IMR-90 (cell line): ENCODE measurements at regions not wholly inside any gene's neighbourhood (a gene's known extent, or its start where the extent isn't known, plus 50 kb on each side); places are given as distances from the start of the nearest gene placed in this dataset.

Experiments
- ATAC-seq: fragments of 200-7000 bp; cut with Tn5 transposase; 2 replicates; pipeline ENCODE4 v1.9.1; 2020; ENCODE audit warnings: low read depth, mild to moderate bottlenecking, moderate library complexity
- BruUV-seq: library from RNA; stranded (reverse); fragments of 400-500 nt; replicated peaks from 2 replicates; lab custom pipeline; 2021; lab: Mats Ljungman, UMichigan
- CTCF ChIA-PET: fragments of 300-600 bp; formaldehyde crosslinking; extraction: SDS; loops from one replicate; lab custom pipeline; 2021; ENCODE audit warnings: antibody characterized with exemption; lab: Yijun Ruan, JAX
- POLR2A ChIA-PET: fragments of 300-600 bp; sonication (Branson Sonifier 250); formaldehyde crosslinking; loops from one replicate; lab custom pipeline; 2022; ENCODE audit warnings: antibody characterized with exemption; ENCODE audit not compliant: unreplicated experiment; lab: Charles Lee
- DNase-seq: peaks from one replicate; pipeline ENCODE4 v3.0.0; 2013
- H2AFZ ChIP-seq: replicated peaks from 2 replicates; pipeline ENCODE3; 2013; ENCODE audit warnings: low read length, mild to moderate bottlenecking; ENCODE audit not compliant: poor library complexity
- H2AK5ac ChIP-seq: 2 replicates; pipeline ENCODE4 v1.6.1; 2013; ENCODE audit warnings: low read depth, low read length, inconsistent platforms
- H2AK9ac ChIP-seq: replicated peaks from 2 replicates; pipeline ENCODE3; 2013; ENCODE audit warnings: mild to moderate bottlenecking, low read depth, low read length, moderate library complexity; ENCODE audit not compliant: poor library complexity
- H2BK120ac ChIP-seq: 2 replicates; pipeline ENCODE4 v1.6.1; 2013; ENCODE audit warnings: low read depth, low read length, inconsistent platforms
- H2BK15ac ChIP-seq: 3 replicates; pipeline ENCODE4 v1.6.1; 2013; ENCODE audit warnings: low read depth, low read length, inconsistent platforms
- H2BK20ac ChIP-seq: 2 replicates; pipeline ENCODE4 v1.6.1; 2013; ENCODE audit warnings: low read depth, mild to moderate bottlenecking, inconsistent platforms, low read length, moderate library complexity
- H2BK5ac ChIP-seq: 2 replicates; pipeline ENCODE4 v1.6.1; 2013; ENCODE audit warnings: mild to moderate bottlenecking, low read depth, low read length, inconsistent platforms; ENCODE audit not compliant: poor library complexity, severe bottlenecking
- H3K14ac ChIP-seq: replicated peaks from 2 replicates; pipeline ENCODE4 v1.6.1; 2013; ENCODE audit warnings: low read depth, low read length, inconsistent platforms
- H3K18ac ChIP-seq: 2 replicates; pipeline ENCODE4 v1.6.1; 2013; ENCODE audit warnings: low read depth, low read length, control low read depth
- H3K23ac ChIP-seq: 2 replicates; pipeline ENCODE4 v1.6.1; 2013; ENCODE audit warnings: low read depth, low read length, inconsistent platforms
- H3K27ac ChIP-seq: 2 replicates; pipeline ENCODE4 v1.5.1; 2013; ENCODE audit warnings: mild to moderate bottlenecking, control low read depth, low read length; ENCODE audit not compliant: insufficient read depth
- H3K27me3 ChIP-seq: 2 replicates; pipeline ENCODE4 v1.6.1; 2013; ENCODE audit warnings: low read length; ENCODE audit not compliant: control insufficient read depth, insufficient read depth
- H3K36me3 ChIP-seq: 2 replicates; pipeline ENCODE4 v1.6.1; 2013; ENCODE audit warnings: low read length, mixed read lengths; ENCODE audit not compliant: control insufficient read depth, insufficient read depth
- H3K4ac ChIP-seq: 2 replicates; pipeline ENCODE4 v1.6.1; 2013; ENCODE audit warnings: low read depth, low read length, inconsistent platforms
- H3K4me1 ChIP-seq: 2 replicates; pipeline ENCODE4 v1.6.1; 2013; ENCODE audit warnings: low read length, mixed read lengths; ENCODE audit not compliant: control insufficient read depth, insufficient read depth
- H3K4me2 ChIP-seq: 2 replicates; pipeline ENCODE4 v1.6.1; 2013; ENCODE audit warnings: low read depth, mild to moderate bottlenecking, control low read depth, low read length, moderate library complexity
- H3K4me3 ChIP-seq: 2 replicates; pipeline ENCODE4 v1.5.1; 2013; ENCODE audit warnings: low read depth, mild to moderate bottlenecking, control low read depth, low read length, moderate library complexity; ENCODE audit not compliant: insufficient read depth
- H3K56ac ChIP-seq: 2 replicates; pipeline ENCODE4 v1.6.1; 2013; ENCODE audit warnings: low read length, inconsistent platforms; ENCODE audit not compliant: insufficient read depth; ENCODE audit errors: extremely low read depth
- H3K79me1 ChIP-seq, 2 experiments: 2 replicates each; pipeline ENCODE4 v1.6.1; 2013; ENCODE audit warnings: low read length in 2 of 2, inconsistent platforms in 1 of 2, low read depth in 1 of 2
- H3K9ac ChIP-seq: 2 replicates; pipeline ENCODE4 v1.6.1; 2013; ENCODE audit warnings: low read depth, low read length, control low read depth
- H3K9me1 ChIP-seq: 2 replicates; pipeline ENCODE4 v1.6.1; 2013; ENCODE audit warnings: low read length, inconsistent platforms; ENCODE audit not compliant: insufficient read depth
- H3K9me3 ChIP-seq: 2 replicates; pipeline ENCODE4 v1.6.1; 2013; ENCODE audit warnings: low read length; ENCODE audit not compliant: control insufficient read depth, insufficient read depth
- H4K20me1 ChIP-seq: 2 replicates; pipeline ENCODE4 v1.6.1; 2013; ENCODE audit warnings: low read length, inconsistent platforms; ENCODE audit not compliant: insufficient read depth
- H4K5ac ChIP-seq: 2 replicates; pipeline ENCODE4 v1.6.1; 2013; ENCODE audit warnings: mild to moderate bottlenecking, low read depth, low read length, control low read depth
- H4K8ac ChIP-seq, 2 experiments: 2 replicates each; pipeline ENCODE4 v1.6.1; 2013; ENCODE audit warnings: low read depth in 2 of 2, low read length in 2 of 2, control low read depth in 1 of 2, inconsistent platforms in 1 of 2
- H4K91ac ChIP-seq: 2 replicates; pipeline ENCODE4 v1.6.1; 2013; ENCODE audit warnings: low read depth, low read length, inconsistent platforms; ENCODE audit not compliant: insufficient read depth
- BHLHE40 ChIP-seq: fragments of 150-350 bp; IDR thresholded peaks from 2 replicates; pipeline ENCODE4 v1.6.1; 2016; ENCODE audit warnings: mild to moderate bottlenecking, low read depth, low read length
- CEBPB ChIP-seq: IDR thresholded peaks from 2 replicates; pipeline ENCODE4 v1.6.1; 2012; ENCODE audit warnings: low read depth, low read length, improper control_type of control experiment
- CHD1 ChIP-seq: IDR thresholded peaks from 2 replicates; pipeline ENCODE4 v1.6.1; 2012; ENCODE audit warnings: low read depth, low read length, improper control_type of control experiment
- FOS ChIP-seq: fragments of 150-350 bp; IDR thresholded peaks from 2 replicates; pipeline ENCODE4 v1.6.1; 2016; ENCODE audit warnings: low read depth, low read length
- MAFK ChIP-seq: IDR thresholded peaks from 2 replicates; pipeline ENCODE4 v1.6.1; 2012; ENCODE audit warnings: low read depth, low read length, improper control_type of control experiment
- MAZ ChIP-seq: IDR thresholded peaks from 2 replicates; pipeline ENCODE4 v1.6.1; 2012; ENCODE audit warnings: low read depth, mild to moderate bottlenecking, low read length, improper control_type of control experiment, moderate library complexity, borderline replicate concordance
- MXI1 ChIP-seq: IDR thresholded peaks from 2 replicates; pipeline ENCODE4 v1.6.1; 2012; ENCODE audit warnings: low read depth, mild to moderate bottlenecking, low read length, moderate library complexity, borderline replicate concordance
- NFE2L2 ChIP-seq: fragments of 150-350 bp; IDR thresholded peaks from 2 replicates; pipeline ENCODE4 v1.6.1; 2016; ENCODE audit warnings: low read depth, mild to moderate bottlenecking, low read length
- POLR2A ChIP-seq: IDR thresholded peaks from 2 replicates; pipeline ENCODE4 v1.6.1; 2012; ENCODE audit warnings: mild to moderate bottlenecking, low read depth, low read length
- RAD21 ChIP-seq: IDR thresholded peaks from 2 replicates; pipeline ENCODE4 v1.6.1; 2012; ENCODE audit warnings: low read length, improper control_type of control experiment
- RCOR1 ChIP-seq: IDR thresholded peaks from 2 replicates; pipeline ENCODE4 v1.6.1; 2012; ENCODE audit warnings: mild to moderate bottlenecking, low read length, improper control_type of control experiment; ENCODE audit not compliant: insufficient replicate concordance
- RFX5 ChIP-seq: IDR thresholded peaks from 2 replicates; pipeline ENCODE4 v1.8.0; 2012; ENCODE audit warnings: low read depth, mild to moderate bottlenecking, low read length, moderate library complexity
- SMC3 ChIP-seq: fragments of 150-350 bp; IDR thresholded peaks from 2 replicates; pipeline ENCODE4 v1.6.1; 2016; ENCODE audit warnings: low read depth, mild to moderate bottlenecking, antibody characterized with exemption, low read length, moderate library complexity
- WGBS, 2 experiments: methylation state at CpG; one replicate each; pipeline versions ENCODE4 v1.1.5 to v1.1.7; 2013; ENCODE audit warnings: missing lambda C conversion rate in 2 of 2; ENCODE audit not compliant: insufficient read length in 1 of 2; ENCODE audit errors: extremely low coverage in 2 of 2; 5-methylcytosine and 5-hydroxymethylcytosine counted together
- dilution Hi-C: fragments of 300-500 bp; cut with HindIII; formaldehyde crosslinking; loops from one replicate; pipeline ENCODE4 v1.14.3; 2018; ENCODE audit warnings: low sequenced_read_pairs; ENCODE audit not compliant: unreplicated experiment
- in situ Hi-C: fragments of 300-500 bp; cut with MboI; formaldehyde crosslinking; loops from 3 replicates; pipeline ENCODE4 v1.14.3; 2019; ENCODE audit warnings: low sequenced_read_pairs, inconsistent platforms, mixed read lengths
- intact Hi-C: fragments of 100-400 bp; cut with micrococcal nuclease; formaldehyde crosslinking; loops from 2 replicates; pipeline ENCODE4 v1.10.0; 2022
- TF ChIP-seq, protein P1 (sequence below): fragments of 150-350 bp; IDR thresholded peaks from 2 replicates; pipeline ENCODE4 v1.6.1; 2017; ENCODE audit warnings: mild to moderate bottlenecking, antibody characterized with exemption, low read length, low read depth
- TF ChIP-seq, protein P2 (sequence below): conservative IDR thresholded peaks from 2 replicates; pipeline ENCODE4 v1.5.1; 2012; ENCODE audit warnings: mild to moderate bottlenecking, low read depth, low read length, improper control_type of control experiment
- TF ChIP-seq, protein P3 (sequence below): fragments of 150-350 bp; IDR thresholded peaks from 2 replicates; pipeline ENCODE4 v1.6.1; 2016; ENCODE audit warnings: low read depth, mild to moderate bottlenecking, low read length, moderate library complexity, borderline replicate concordance

DNA sequence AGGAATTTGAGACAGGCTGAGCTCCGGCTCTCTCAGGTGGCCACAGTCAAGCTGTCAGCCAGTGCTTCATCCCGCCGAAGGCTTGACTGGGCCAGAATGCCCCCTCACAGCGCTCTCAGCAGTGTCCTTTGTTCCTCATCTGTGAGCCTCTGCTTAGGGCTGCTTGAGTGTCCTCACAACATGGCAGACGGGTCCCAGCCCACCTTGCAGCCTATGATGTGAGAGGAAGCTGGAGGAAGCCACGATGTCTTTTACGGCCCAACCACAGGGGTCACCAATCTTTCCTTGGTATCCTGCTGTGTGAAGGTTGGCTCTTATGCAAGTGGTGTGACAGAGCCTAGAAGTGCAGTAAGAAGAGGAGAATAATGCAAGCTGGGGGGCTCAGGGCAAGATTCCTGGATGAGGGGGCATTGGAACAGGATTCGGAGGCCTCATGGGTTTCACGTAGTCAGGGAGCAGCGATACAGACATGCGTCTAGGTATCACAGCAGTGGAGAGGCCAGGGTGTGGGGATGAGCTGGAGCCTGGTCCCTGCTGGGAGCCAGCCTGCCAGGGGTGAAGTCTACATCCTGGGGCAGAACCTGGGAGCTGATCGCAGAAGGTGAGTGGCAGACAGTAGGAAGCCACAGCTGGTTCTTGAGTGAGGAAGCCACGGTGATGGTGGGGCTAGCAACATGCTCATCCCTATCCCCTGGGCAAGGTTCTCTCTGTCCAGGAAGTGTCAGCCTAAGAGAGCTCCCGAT, 234.1 kb downstream of the GLI2 start:
- Histone ChIP-seq H4K20me1 (peaks cover 9% of the 10 kb centered on the region; the same call in 1 of the 2 replicates), H3K9me1 (peaks cover 24% of the 10 kb centered on the region), H2BK15ac (no peak overlapping the region), H3K27me3 (no peaks in the 10 kb centered on the region), H3K4me1 (no peaks in the 10 kb centered on the region), H3K18ac (no peak overlapping the region), H2AFZ (no peak overlapping the region), H2BK120ac (no peak overlapping the region), H3K14ac (no peak overlapping the region), H2AK9ac (no peak overlapping the region), H4K5ac (no peak overlapping the region), H3K4me2 (no peak overlapping the region), H2BK5ac (no peak overlapping the region), H4K91ac (no peak overlapping the region), H3K79me1 (peaks cover 11 to 42% of the 10 kb centered on the region in 2 experiments; a peak in 3 of 4 replicates), H3K23ac (no peak overlapping the region), H3K9ac (no peak overlapping the region), H3K27ac (no peak overlapping the region), H3K56ac (no peak overlapping the region), H2AK5ac (no peak overlapping the region), H4K8ac (no peak overlapping the region), H3K36me3 (peaks cover 76% of the 10 kb centered on the region), H3K4ac (no peak overlapping the region), H2BK20ac (no peak overlapping the region), H3K9me3 (no peaks in the 10 kb centered on the region), H3K4me3 (no peak overlapping the region)
- no peak for ATAC-seq
- ChIA-PET CTCF (no interaction called here), POLR2A (no interaction called here)
- TF ChIP-seq NFE2L2, result no peak
- TF ChIP-seq, protein P1, sequence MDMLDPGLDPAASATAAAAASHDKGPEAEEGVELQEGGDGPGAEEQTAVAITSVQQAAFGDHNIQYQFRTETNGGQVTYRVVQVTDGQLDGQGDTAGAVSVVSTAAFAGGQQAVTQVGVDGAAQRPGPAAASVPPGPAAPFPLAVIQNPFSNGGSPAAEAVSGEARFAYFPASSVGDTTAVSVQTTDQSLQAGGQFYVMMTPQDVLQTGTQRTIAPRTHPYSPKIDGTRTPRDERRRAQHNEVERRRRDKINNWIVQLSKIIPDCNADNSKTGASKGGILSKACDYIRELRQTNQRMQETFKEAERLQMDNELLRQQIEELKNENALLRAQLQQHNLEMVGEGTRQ, result no peak
- TF ChIP-seq POLR2A, result no peak
- TF ChIP-seq BHLHE40, result no peak
- no peak for TF ChIP-seq MXI1
- TF ChIP-seq MAZ, result no peak
- TF ChIP-seq RAD21, result no peak
- no peak for TF ChIP-seq SMC3
- no peak for TF ChIP-seq FOS
- TF ChIP-seq, protein P2, sequence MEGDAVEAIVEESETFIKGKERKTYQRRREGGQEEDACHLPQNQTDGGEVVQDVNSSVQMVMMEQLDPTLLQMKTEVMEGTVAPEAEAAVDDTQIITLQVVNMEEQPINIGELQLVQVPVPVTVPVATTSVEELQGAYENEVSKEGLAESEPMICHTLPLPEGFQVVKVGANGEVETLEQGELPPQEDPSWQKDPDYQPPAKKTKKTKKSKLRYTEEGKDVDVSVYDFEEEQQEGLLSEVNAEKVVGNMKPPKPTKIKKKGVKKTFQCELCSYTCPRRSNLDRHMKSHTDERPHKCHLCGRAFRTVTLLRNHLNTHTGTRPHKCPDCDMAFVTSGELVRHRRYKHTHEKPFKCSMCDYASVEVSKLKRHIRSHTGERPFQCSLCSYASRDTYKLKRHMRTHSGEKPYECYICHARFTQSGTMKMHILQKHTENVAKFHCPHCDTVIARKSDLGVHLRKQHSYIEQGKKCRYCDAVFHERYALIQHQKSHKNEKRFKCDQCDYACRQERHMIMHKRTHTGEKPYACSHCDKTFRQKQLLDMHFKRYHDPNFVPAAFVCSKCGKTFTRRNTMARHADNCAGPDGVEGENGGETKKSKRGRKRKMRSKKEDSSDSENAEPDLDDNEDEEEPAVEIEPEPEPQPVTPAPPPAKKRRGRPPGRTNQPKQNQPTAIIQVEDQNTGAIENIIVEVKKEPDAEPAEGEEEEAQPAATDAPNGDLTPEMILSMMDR, result no peak
- no peak for TF ChIP-seq MAFK
- no peak for TF ChIP-seq CEBPB
- TF ChIP-seq CHD1, result no peak
- TF ChIP-seq, protein P3, sequence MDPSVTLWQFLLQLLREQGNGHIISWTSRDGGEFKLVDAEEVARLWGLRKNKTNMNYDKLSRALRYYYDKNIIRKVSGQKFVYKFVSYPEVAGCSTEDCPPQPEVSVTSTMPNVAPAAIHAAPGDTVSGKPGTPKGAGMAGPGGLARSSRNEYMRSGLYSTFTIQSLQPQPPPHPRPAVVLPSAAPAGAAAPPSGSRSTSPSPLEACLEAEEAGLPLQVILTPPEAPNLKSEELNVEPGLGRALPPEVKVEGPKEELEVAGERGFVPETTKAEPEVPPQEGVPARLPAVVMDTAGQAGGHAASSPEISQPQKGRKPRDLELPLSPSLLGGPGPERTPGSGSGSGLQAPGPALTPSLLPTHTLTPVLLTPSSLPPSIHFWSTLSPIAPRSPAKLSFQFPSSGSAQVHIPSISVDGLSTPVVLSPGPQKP, result no peak
- TF ChIP-seq RCOR1, result no peak
- TF ChIP-seq RFX5, result no peak
- in situ Hi-C loops (no loop called here), intact Hi-C loops (no loop called here), dilution Hi-C loops (no loop called here)
- WGBS, 2 experiments, result 70% methylated on average over 4 of the region's 14 CpGs; no CpG with 5 or more reads in 1 of the 2 experiments
- no peak for DNase-seq
- BruUV-seq, result no TSS peak
